ENCODE measurements at regions not wholly inside any gene's neighbourhood (a gene's known extent, or its start where the extent isn't known, plus 50 kb on each side); places are given as distances from the start of the nearest gene placed in this dataset.

- Mint-ChIP-seq H3K4me3 (ENCODE audit: unreplicated experiment) (no peak overlapping the region), H3K27ac (ENCODE audit: unreplicated experiment) (no peak overlapping the region), H3K4me1 (ENCODE audit: unreplicated experiment) (no peaks in the 10 kb centered on the region), H3K27me3 (ENCODE audit: unreplicated experiment) (no peaks in the 10 kb centered on the region), H3K36me3 (ENCODE audit: low read depth, unreplicated experiment) (no peaks in the 10 kb centered on the region), H3K9me3 (ENCODE audit: unreplicated experiment) (no peaks in the 10 kb centered on the region)
- no peak for DNase-seq (ENCODE audit: low spot score)
- TF ChIP-seq, protein P1, sequence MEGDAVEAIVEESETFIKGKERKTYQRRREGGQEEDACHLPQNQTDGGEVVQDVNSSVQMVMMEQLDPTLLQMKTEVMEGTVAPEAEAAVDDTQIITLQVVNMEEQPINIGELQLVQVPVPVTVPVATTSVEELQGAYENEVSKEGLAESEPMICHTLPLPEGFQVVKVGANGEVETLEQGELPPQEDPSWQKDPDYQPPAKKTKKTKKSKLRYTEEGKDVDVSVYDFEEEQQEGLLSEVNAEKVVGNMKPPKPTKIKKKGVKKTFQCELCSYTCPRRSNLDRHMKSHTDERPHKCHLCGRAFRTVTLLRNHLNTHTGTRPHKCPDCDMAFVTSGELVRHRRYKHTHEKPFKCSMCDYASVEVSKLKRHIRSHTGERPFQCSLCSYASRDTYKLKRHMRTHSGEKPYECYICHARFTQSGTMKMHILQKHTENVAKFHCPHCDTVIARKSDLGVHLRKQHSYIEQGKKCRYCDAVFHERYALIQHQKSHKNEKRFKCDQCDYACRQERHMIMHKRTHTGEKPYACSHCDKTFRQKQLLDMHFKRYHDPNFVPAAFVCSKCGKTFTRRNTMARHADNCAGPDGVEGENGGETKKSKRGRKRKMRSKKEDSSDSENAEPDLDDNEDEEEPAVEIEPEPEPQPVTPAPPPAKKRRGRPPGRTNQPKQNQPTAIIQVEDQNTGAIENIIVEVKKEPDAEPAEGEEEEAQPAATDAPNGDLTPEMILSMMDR (IDR thresholded peaks at IDR 0.05; ENCODE audit: unreplicated experiment): no peak
Observed at GRCh38 chr5:119919279-119919678, 289.9 kb downstream of the FAM170A start.

GRCh38 chr5:119926301-119926700 lies 296.9 kb downstream of the FAM170A start:
- H3K36me3 Mint-ChIP-seq (ENCODE audit: low read depth, unreplicated experiment): no peaks in the 10 kb centered on the region

DNA sequence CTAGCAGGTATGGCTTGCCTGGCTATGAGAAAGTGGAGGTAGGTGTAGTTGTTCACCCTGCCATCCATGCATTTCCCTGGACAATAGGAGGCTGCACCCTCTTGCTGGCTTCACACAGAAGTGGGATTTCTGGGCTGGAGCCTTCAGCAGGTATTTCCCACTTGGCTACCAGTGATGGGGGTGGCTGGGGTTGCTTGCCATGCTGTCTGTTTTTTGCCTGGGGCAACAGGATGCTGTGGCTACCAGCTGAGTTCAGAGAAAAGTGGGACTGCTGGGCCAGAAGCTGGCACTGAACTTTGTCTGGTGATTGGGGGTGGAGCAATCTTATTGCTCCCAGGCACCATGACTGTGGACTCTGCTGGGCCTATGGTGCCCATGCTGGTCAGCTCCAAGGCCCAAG lies 299.6 kb downstream of the FAM170A start:
- Mint-ChIP-seq H3K9me3 (ENCODE audit: unreplicated experiment) (no peaks in the 10 kb centered on the region), H3K4me1 (ENCODE audit: unreplicated experiment) (no peaks in the 10 kb centered on the region), H3K27me3 (ENCODE audit: unreplicated experiment) (no peaks in the 10 kb centered on the region), H3K27ac (ENCODE audit: unreplicated experiment) (no peak overlapping the region), H3K36me3 (ENCODE audit: low read depth, unreplicated experiment) (no peaks in the 10 kb centered on the region), H3K4me3 (ENCODE audit: unreplicated experiment) (no peak overlapping the region)
- no peak for DNase-seq (ENCODE audit: low spot score)
- TF ChIP-seq, protein P1 (IDR thresholded peaks at IDR 0.05; ENCODE audit: unreplicated experiment): no peak

More at GRCh38 chr5:119926301-119926700, 296.9 kb downstream of the FAM170A start:
- no peak for DNase-seq (ENCODE audit: low spot score)
- no peaks in the 10 kb centered on the region for H3K27me3 Mint-ChIP-seq (ENCODE audit: unreplicated experiment)
- H3K4me1 Mint-ChIP-seq (ENCODE audit: unreplicated experiment): no peaks in the 10 kb centered on the region
- TF ChIP-seq, protein P1 (IDR thresholded peaks at IDR 0.05; ENCODE audit: unreplicated experiment): no peak
- H3K27ac Mint-ChIP-seq (ENCODE audit: unreplicated experiment): no peak overlapping the region
- no peak overlapping the region for H3K4me3 Mint-ChIP-seq (ENCODE audit: unreplicated experiment)
- H3K9me3 Mint-ChIP-seq (ENCODE audit: unreplicated experiment): no peaks in the 10 kb centered on the region

DNA sequence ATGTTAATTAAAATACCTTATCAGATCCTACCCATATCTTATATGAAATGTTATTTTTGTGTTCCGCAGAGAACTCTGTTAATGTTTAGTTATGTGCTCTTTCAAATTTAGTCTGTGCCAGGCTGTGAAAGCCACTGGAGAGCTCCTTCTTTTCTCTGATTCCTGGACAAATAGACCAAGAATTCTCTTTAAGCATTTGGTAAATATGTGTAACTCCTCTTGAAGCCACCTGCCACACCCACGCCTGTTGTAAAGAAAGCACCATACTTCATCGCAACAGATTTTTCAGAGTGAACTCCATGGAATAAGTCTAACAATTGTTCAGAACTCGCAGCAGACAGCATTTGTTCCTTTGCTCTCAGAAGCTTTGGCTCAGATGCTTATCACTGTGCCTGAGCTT lies 301.1 kb downstream of the FAM170A start:
- no peak for DNase-seq (ENCODE audit: low spot score)
- Mint-ChIP-seq H3K27ac (ENCODE audit: unreplicated experiment) (no peak overlapping the region), H3K4me1 (ENCODE audit: unreplicated experiment) (no peaks in the 10 kb centered on the region), H3K4me3 (ENCODE audit: unreplicated experiment) (no peak overlapping the region), H3K27me3 (ENCODE audit: unreplicated experiment) (no peaks in the 10 kb centered on the region), H3K9me3 (ENCODE audit: unreplicated experiment) (no peaks in the 10 kb centered on the region), H3K36me3 (ENCODE audit: low read depth, unreplicated experiment) (no peaks in the 10 kb centered on the region)
- TF ChIP-seq, protein P1 (IDR thresholded peaks at IDR 0.05; ENCODE audit: unreplicated experiment): no peak

DNA sequence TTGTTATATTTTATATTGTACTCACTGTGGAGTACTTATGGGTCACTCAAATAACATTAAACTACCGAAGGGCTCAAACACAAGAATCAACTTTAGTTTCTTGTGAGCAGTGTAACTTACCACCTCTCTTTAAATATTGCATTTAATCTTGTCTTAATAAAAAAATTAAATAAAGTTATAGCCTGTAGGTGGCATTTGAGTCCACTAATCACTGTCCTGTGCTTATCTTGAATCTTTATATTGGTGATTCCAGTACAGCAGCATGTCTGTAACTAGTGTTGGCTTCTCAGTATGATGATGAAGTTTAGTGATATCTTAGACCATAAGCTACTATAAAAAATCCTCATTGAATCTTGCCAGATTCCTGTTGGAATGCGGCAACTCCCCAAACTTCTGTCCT lies 313.8 kb downstream of the FAM170A start:
- no peak overlapping the region for H3K4me3 Mint-ChIP-seq (ENCODE audit: unreplicated experiment)
- no peak for DNase-seq (ENCODE audit: low spot score)

More for the DNA sequence above, 313.8 kb downstream of the FAM170A start:
- Mint-ChIP-seq H3K27me3 (ENCODE audit: unreplicated experiment) (no peaks in the 10 kb centered on the region), H3K36me3 (ENCODE audit: low read depth, unreplicated experiment) (no peaks in the 10 kb centered on the region), H3K27ac (ENCODE audit: unreplicated experiment) (no peak overlapping the region), H3K9me3 (ENCODE audit: unreplicated experiment) (no peaks in the 10 kb centered on the region), H3K4me1 (ENCODE audit: unreplicated experiment) (no peaks in the 10 kb centered on the region)
- TF ChIP-seq, protein P1 (IDR thresholded peaks at IDR 0.05; ENCODE audit: unreplicated experiment): no peak
